ENCODE measurements at regions not wholly inside any gene's neighbourhood (a gene's known extent, or its start where the extent isn't known, plus 50 kb on each side); places are given as distances from the start of the nearest gene placed in this dataset.

- BruUV-seq (replicated peaks) = no TSS peak
- Mint-ChIP-seq H3K27ac (ENCODE audit: low read depth, unreplicated experiment) (no peak overlapping the region), H3K36me3 (ENCODE audit: insufficient read depth, unreplicated experiment) (no peaks in the 10 kb centered on the region), H3K4me3 (ENCODE audit: unreplicated experiment) (no peak overlapping the region), H3K4me1 (ENCODE audit: insufficient read depth, unreplicated experiment) (no peaks in the 10 kb centered on the region), H3K9me3 (ENCODE audit: unreplicated experiment) (no peaks in the 10 kb centered on the region), H3K27me3 (ENCODE audit: insufficient read depth, unreplicated experiment) (no peaks in the 10 kb centered on the region)
- TF ChIP-seq CTCF (IDR thresholded peaks at IDR 0.05; ENCODE audit: unreplicated experiment) = no peak
- intact Hi-C loops (cut with micrococcal nuclease) = no loop called here
- CTCF ChIA-PET = no interaction called here
- POLR2A ChIA-PET = no interaction called here
- DNase-seq (ENCODE audit: unreplicated experiment) = no peak
Observed at GRCh38 chr2:4522498-4523421, 819.4 kb downstream of the DCDC2C start.

- Mint-ChIP-seq H3K27me3 (ENCODE audit: insufficient read depth, unreplicated experiment) (no peaks in the 10 kb centered on the region), H3K4me3 (ENCODE audit: unreplicated experiment) (no peak overlapping the region), H3K36me3 (ENCODE audit: insufficient read depth, unreplicated experiment) (no peaks in the 10 kb centered on the region), H3K4me1 (ENCODE audit: insufficient read depth, unreplicated experiment) (peaks cover 13% of the 10 kb centered on the region), H3K9me3 (ENCODE audit: unreplicated experiment) (no peaks in the 10 kb centered on the region), H3K27ac (ENCODE audit: low read depth, unreplicated experiment) (no peak overlapping the region)
- no TSS peak for BruUV-seq (replicated peaks)
- ChIA-PET CTCF (no interaction called here), POLR2A (interaction anchor here (0.6 to 0.8 kb wide), 2 partner anchors 27 to 223 kb away, joined by 3 read pairs; no protein-coding TSS in a partner anchor)
- intact Hi-C loops (cut with micrococcal nuclease) = no loop called here
- no peak for DNase-seq (ENCODE audit: unreplicated experiment)
- no peak for TF ChIP-seq CTCF (IDR thresholded peaks at IDR 0.05; ENCODE audit: unreplicated experiment)
Observed at GRCh38 chr2:4527416-4527815, 824.0 kb downstream of the DCDC2C start.

GRCh38 chr2:4528246-4528645 is 824.9 kb downstream of the DCDC2C start:
- no TSS peak for BruUV-seq (replicated peaks)
- no peaks in the 10 kb centered on the region for H3K36me3 Mint-ChIP-seq (ENCODE audit: insufficient read depth, unreplicated experiment)
- ChIA-PET POLR2A (no interaction called here), CTCF (no interaction called here)
- H3K9me3 Mint-ChIP-seq (ENCODE audit: unreplicated experiment) = no peaks in the 10 kb centered on the region
- H3K27me3 Mint-ChIP-seq (ENCODE audit: insufficient read depth, unreplicated experiment) = no peaks in the 10 kb centered on the region
- no peak overlapping the region for H3K4me3 Mint-ChIP-seq (ENCODE audit: unreplicated experiment)
- H3K4me1 Mint-ChIP-seq (ENCODE audit: insufficient read depth, unreplicated experiment) = peaks cover 13% of the 10 kb centered on the region
- intact Hi-C loops (cut with micrococcal nuclease) = no loop called here
- DNase-seq (ENCODE audit: unreplicated experiment) = no peak
- H3K27ac Mint-ChIP-seq (ENCODE audit: low read depth, unreplicated experiment) = no peak overlapping the region
- TF ChIP-seq CTCF (IDR thresholded peaks at IDR 0.05; ENCODE audit: unreplicated experiment) = no peak

- Mint-ChIP-seq H3K27ac (ENCODE audit: low read depth, unreplicated experiment) (no peak overlapping the region), H3K9me3 (ENCODE audit: unreplicated experiment) (no peaks in the 10 kb centered on the region), H3K4me3 (ENCODE audit: unreplicated experiment) (no peak overlapping the region), H3K27me3 (ENCODE audit: insufficient read depth, unreplicated experiment) (no peaks in the 10 kb centered on the region), H3K36me3 (ENCODE audit: insufficient read depth, unreplicated experiment) (no peaks in the 10 kb centered on the region), H3K4me1 (ENCODE audit: insufficient read depth, unreplicated experiment) (peaks cover 13% of the 10 kb centered on the region)
- BruUV-seq (replicated peaks) = no TSS peak
- no peak for DNase-seq (ENCODE audit: unreplicated experiment)
- intact Hi-C loops (cut with micrococcal nuclease) = no loop called here
- TF ChIP-seq CTCF (IDR thresholded peaks at IDR 0.05; ENCODE audit: unreplicated experiment) = no peak
- CTCF ChIA-PET = no interaction called here
- POLR2A ChIA-PET = interaction anchor here (0.8 kb wide), 1 partner anchor 13 kb away, joined by 3 read pairs; no protein-coding TSS in a partner anchor
Observed at GRCh38 chr2:4528773-4529172, 825.4 kb downstream of the DCDC2C start.
